Omental fat pad (tissue), 3 donors: ENCODE measurements at regions not wholly inside any gene's neighbourhood (a gene's known extent, or its start where the extent isn't known, plus 50 kb on each side); places are given as distances from the start of the nearest gene placed in this dataset.

Source experiments
- ATAC-seq: fragments of 150-250 bp; one replicate; pipeline ENCODE4 v1.9.1; 2016; ENCODE audit warnings: mild to moderate bottlenecking, moderate library complexity; ENCODE audit not compliant: low FRiP score
- DNase-seq: peaks from one replicate; pipeline ENCODE4 v3.0.0-alpha.2; 2019; ENCODE audit warnings: low spot score
- CTCF ChIP-seq, 3 donors: fragments of 450-650 bp; IDR thresholded peaks; one replicate each; pipeline ENCODE4 v1.5.1; 2016 to 2017; ENCODE audit warnings: antibody characterized with exemption in 3 of 3, mild to moderate bottlenecking in 3 of 3, moderate library complexity in 2 of 3

GRCh38 chr2:155377266-155377680 lies 678.8 kb downstream of the KCNJ3 start:
- no peak for ATAC-seq
- no peak for TF ChIP-seq CTCF (IDR thresholded peaks at IDR 0.05)

GRCh38 chr2:155372969-155373368 lies 674.5 kb downstream of the KCNJ3 start:
- DNase-seq (no peak), ATAC-seq (no peak)
- TF ChIP-seq CTCF (IDR thresholded peaks at IDR 0.05) = no peak

More at GRCh38 chr2:155377266-155377680, 678.8 kb downstream of the KCNJ3 start:
- DNase-seq = no peak

- TF ChIP-seq CTCF (IDR thresholded peaks at IDR 0.05) = no peak
- ATAC-seq = no peak
These were observed 670.4 kb downstream of the KCNJ3 start for GRCh38 chr2:155368934-155369333.

GRCh38 chr2:155364766-155365165 lies 666.3 kb downstream of the KCNJ3 start:
- DNase-seq (no peak), ATAC-seq (no peak)
- TF ChIP-seq CTCF (IDR thresholded peaks at IDR 0.05) = no peak

More at GRCh38 chr2:155368934-155369333, 670.4 kb downstream of the KCNJ3 start:
- DNase-seq = no peak

GRCh38 chr2:155363349-155363888 lies 664.9 kb downstream of the KCNJ3 start:
- no peak for ATAC-seq
- TF ChIP-seq CTCF (IDR thresholded peaks at IDR 0.05) = no peak

GRCh38 chr2:155357172-155357571 lies 658.7 kb downstream of the KCNJ3 start:
- TF ChIP-seq CTCF (IDR thresholded peaks at IDR 0.05) = no peak
- ATAC-seq (no peak), DNase-seq (no peak)

More at GRCh38 chr2:155363349-155363888, 664.9 kb downstream of the KCNJ3 start:
- no peak for DNase-seq

GRCh38 chr2:155356250-155356649 lies 657.8 kb downstream of the KCNJ3 start:
- DNase-seq (no peak), ATAC-seq (no peak)
- TF ChIP-seq CTCF (IDR thresholded peaks at IDR 0.05) = no peak
